Astrocyte (in vitro differentiated cells and primary cell): ENCODE measurements at regions not wholly inside any gene's neighbourhood (a gene's known extent, or its start where the extent isn't known, plus 50 kb on each side); places are given as distances from the start of the nearest gene placed in this dataset.

ENCODE experiments used
- CTCF ChIP-seq: IDR thresholded peaks from 2 replicates; pipeline ENCODE4 v1.5.1; 2011; ENCODE audit warnings: low read depth, mild to moderate bottlenecking, inconsistent platforms, low read length, moderate library complexity; ENCODE audit not compliant: insufficient read depth
- EZH2 ChIP-seq: IDR thresholded peaks from 2 replicates; pipeline ENCODE4 v1.6.1; 2012; ENCODE audit warnings: mild to moderate bottlenecking, low read length, inconsistent platforms; ENCODE audit not compliant: insufficient read depth

- no peak for TF ChIP-seq CTCF
- no peak for TF ChIP-seq EZH2
Measured at GRCh38 chr12:131209082-131210070, 255.7 kb downstream of the ADGRD1 start.
